GM21529 (cell line): ENCODE measurements at regions not wholly inside any gene's neighbourhood (a gene's known extent, or its start where the extent isn't known, plus 50 kb on each side); places are given as distances from the start of the nearest gene placed in this dataset.
A peak's percentile ranks its signal among the peaks of the same experiment; 100 is the strongest.

ENCODE experiments used
- ATAC-seq: cut with Tn5 transposase; IDR thresholded peaks from one replicate; pipeline ENCODE4 v1.9.1; 2021; ENCODE audit not compliant: unreplicated experiment

- ATAC-seq = no peak
Observed at GRCh38 chr5:129821477-129822131, 73.7 kb downstream of the MINAR2 start.

GRCh38 chr5:129830288-129830687 is 74.0 kb upstream of the CHSY3 start:
- no peak for ATAC-seq

- no peak for ATAC-seq
Observed at GRCh38 chr5:129836321-129836720, 67.9 kb upstream of the CHSY3 start.

GRCh38 chr5:129844764-129845163 is 59.5 kb upstream of the CHSY3 start:
- no peak for ATAC-seq

GRCh38 chr5:129852747-129853352 is 51.4 kb upstream of the CHSY3 start:
- peak; percentile 97 for ATAC-seq

- no peak for ATAC-seq
Observed at GRCh38 chr5:129853588-129853987, 50.7 kb upstream of the CHSY3 start.
